Stimulated activated naive CD8-positive, alpha-beta T cell treated with anti-CD3 and anti-CD28 coated beads, Interleukin-15, amount 100 ng/mL, for 72 hours (primary cell): ENCODE measurements at regions not wholly inside any gene's neighbourhood (a gene's known extent, or its start where the extent isn't known, plus 50 kb on each side); places are given as distances from the start of the nearest gene placed in this dataset.

Experiments used
- ATAC-seq: fragments of 150-1000 bp; cut with Tn5 transposase; 2 replicates; pipeline ENCODE4 v1.10.0; 2021; ENCODE audit warnings: mild to moderate bottlenecking, moderate library complexity
- DNase-seq, 2 donors: peaks; one replicate each; pipeline ENCODE4 v3.0.0; 2021 to 2022
- H3K27ac Mint-ChIP-seq, 2 donors: one replicate each; pipeline ENCODE4 v1.8.0; 2022; ENCODE audit warnings: mild to moderate bottlenecking in 2 of 2, mixed read lengths in 2 of 2, moderate library complexity in 2 of 2
- H3K27me3 Mint-ChIP-seq: one replicate; pipeline ENCODE4 v1.8.0; 2022; ENCODE audit warnings: mixed read lengths
- H3K4me1 Mint-ChIP-seq: one replicate; pipeline ENCODE4 v1.8.0; 2022; ENCODE audit warnings: mild to moderate bottlenecking, mixed read lengths
- H3K4me3 Mint-ChIP-seq, 2 donors: one replicate each; pipeline ENCODE4 v1.8.0; 2022; ENCODE audit warnings: mild to moderate bottlenecking in 2 of 2, mixed read lengths in 2 of 2, moderate library complexity in 1 of 2
- H3K9me3 Mint-ChIP-seq, 2 donors: one replicate each; pipeline ENCODE4 v1.8.0; 2022; ENCODE audit warnings: mixed read lengths in 2 of 2

DNA sequence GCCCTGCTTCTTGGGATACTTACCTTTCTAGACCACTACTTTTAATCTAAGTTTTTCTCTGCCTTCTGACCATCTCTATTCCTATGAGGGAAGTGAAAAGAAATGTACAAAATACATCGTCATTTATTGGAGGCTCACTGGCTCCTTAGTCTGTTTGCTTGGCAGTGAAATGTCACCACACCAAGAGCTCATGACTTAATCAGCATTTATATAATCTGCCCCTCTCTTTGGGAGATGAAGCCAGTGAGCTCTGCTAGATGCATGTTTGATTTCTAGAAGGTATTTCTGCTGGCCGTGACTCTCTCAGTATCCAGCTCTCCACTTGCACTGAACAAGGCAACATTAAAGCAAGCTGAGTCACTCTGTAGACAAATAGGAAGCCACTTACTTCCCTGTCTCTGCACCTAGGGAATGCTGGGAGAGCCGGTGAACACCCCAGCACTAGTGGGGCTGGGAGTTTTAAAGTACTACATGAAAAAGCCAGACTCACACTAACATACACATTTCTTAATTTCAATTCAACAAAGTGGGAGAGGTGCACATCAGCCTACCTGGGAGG, 79.1 kb downstream of the MID1IP1 start:
- H3K27ac Mint-ChIP-seq = peak overlapping the region; percentile 27 to 46
- H3K4me1 Mint-ChIP-seq = peaks cover 18% of the 10 kb centered on the region
- H3K9me3 Mint-ChIP-seq = no peaks in the 10 kb centered on the region
- no peak for ATAC-seq
- no peak overlapping the region for H3K4me3 Mint-ChIP-seq
- no peak for DNase-seq
- no peaks in the 10 kb centered on the region for H3K27me3 Mint-ChIP-seq

- H3K9me3 Mint-ChIP-seq = no peaks in the 10 kb centered on the region
- H3K27ac Mint-ChIP-seq = no peak overlapping the region
- DNase-seq (no peak), ATAC-seq (no peak)
- H3K4me3 Mint-ChIP-seq = no peak overlapping the region
- no peaks in the 10 kb centered on the region for H3K27me3 Mint-ChIP-seq
- peaks cover 18% of the 10 kb centered on the region for H3K4me1 Mint-ChIP-seq
Observed at GRCh38 chrX:38881066-38881465, 79.8 kb downstream of the MID1IP1 start.

- no peak overlapping the region for H3K4me3 Mint-ChIP-seq
- no peaks in the 10 kb centered on the region for H3K9me3 Mint-ChIP-seq
- no peak for ATAC-seq
- peaks cover 18% of the 10 kb centered on the region for H3K4me1 Mint-ChIP-seq
- H3K27me3 Mint-ChIP-seq = no peaks in the 10 kb centered on the region
- H3K27ac Mint-ChIP-seq = no peak overlapping the region
- DNase-seq = no peak
Observed at GRCh38 chrX:38881727-38882126, 80.5 kb downstream of the MID1IP1 start.

GRCh38 chrX:38882894-38883626, 81.8 kb downstream of the MID1IP1 start:
- no peaks in the 10 kb centered on the region for H3K9me3 Mint-ChIP-seq
- ATAC-seq (no peak), DNase-seq (no peak)
- no peak overlapping the region for H3K27ac Mint-ChIP-seq
- no peak overlapping the region for H3K4me3 Mint-ChIP-seq
- H3K4me1 Mint-ChIP-seq = peaks cover 18% of the 10 kb centered on the region
- H3K27me3 Mint-ChIP-seq = no peaks in the 10 kb centered on the region

DNA sequence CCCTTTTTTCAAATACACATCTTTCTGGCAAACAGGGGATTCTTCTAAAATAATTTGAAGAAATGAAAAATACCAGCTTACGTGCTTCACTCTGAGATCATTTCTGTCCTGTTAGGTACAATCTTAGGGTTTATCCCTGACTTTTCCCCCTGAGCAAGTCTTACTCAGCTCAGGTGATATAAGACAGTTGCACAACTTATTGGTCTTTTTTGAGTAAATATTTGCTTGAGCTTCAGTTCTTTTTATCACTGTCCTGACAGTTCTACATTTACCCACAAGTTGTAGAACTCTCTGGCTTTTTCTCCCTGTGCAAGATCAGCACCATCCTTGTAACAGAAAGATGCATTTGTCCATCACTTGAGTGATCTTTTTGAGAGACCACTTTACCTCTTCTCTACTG, 84.9 kb downstream of the MID1IP1 start:
- Mint-ChIP-seq H3K27ac (no peak overlapping the region), H3K4me3 (no peak overlapping the region), H3K4me1 (no peaks in the 10 kb centered on the region), H3K27me3 (no peaks in the 10 kb centered on the region), H3K9me3 (no peaks in the 10 kb centered on the region)
- no peak for ATAC-seq
- no peak for DNase-seq

DNA sequence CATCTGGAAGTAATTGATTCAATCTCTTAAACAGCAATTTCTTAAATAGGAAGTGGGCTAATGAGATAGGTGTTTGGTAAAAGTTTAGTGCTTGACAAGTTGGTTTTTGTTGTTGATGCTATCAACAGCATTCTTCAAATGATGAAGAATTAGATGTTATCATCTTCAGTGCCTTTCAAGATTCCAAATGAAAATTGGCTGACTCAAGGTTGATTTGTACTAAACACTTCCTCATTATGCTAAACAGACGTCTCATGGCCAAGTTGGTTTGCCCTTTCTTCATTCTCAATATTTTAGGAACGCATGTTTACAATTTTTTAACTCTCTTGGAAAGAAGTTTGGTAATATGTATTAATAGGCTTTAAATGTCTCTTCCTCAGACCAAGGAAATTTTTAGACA, 86.0 kb downstream of the MID1IP1 start:
- no peak overlapping the region for H3K4me3 Mint-ChIP-seq
- peaks cover 10% of the 10 kb centered on the region for H3K4me1 Mint-ChIP-seq
- no peaks in the 10 kb centered on the region for H3K27me3 Mint-ChIP-seq
- ATAC-seq (no peak), DNase-seq (no peak)
- no peak overlapping the region for H3K27ac Mint-ChIP-seq
- H3K9me3 Mint-ChIP-seq = no peaks in the 10 kb centered on the region

- no peak for ATAC-seq
- Mint-ChIP-seq H3K4me1 (peaks cover 12% of the 10 kb centered on the region), H3K9me3 (no peaks in the 10 kb centered on the region), H3K4me3 (no peak overlapping the region), H3K27me3 (no peaks in the 10 kb centered on the region), H3K27ac (no peak overlapping the region)
- DNase-seq = no peak
Observed at GRCh38 chrX:38890326-38890725, 89.1 kb downstream of the MID1IP1 start.

DNA sequence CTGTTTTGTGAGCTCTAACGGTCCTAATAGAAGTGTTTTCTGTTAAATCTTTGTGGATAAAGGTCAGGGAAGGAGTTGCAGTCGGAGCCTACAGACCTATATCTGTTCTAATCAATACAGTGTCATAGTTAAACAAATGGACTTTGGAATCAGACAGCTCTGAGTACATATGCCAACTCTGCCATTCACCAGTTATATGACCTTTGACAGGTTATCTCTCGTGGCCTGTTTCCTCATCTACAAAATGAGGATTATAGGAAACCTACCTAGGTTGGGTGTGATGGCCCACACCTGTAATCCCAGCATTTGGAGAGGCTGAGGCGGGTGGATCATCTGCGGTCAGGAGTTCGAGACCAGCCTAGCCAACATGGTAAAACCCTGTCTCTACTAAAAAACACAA, 89.7 kb downstream of the MID1IP1 start:
- ATAC-seq = no peak
- H3K9me3 Mint-ChIP-seq = no peaks in the 10 kb centered on the region
- no peak for DNase-seq
- no peak overlapping the region for H3K4me3 Mint-ChIP-seq
- no peaks in the 10 kb centered on the region for H3K27me3 Mint-ChIP-seq
- H3K4me1 Mint-ChIP-seq = peaks cover 12% of the 10 kb centered on the region
- H3K27ac Mint-ChIP-seq = no peak overlapping the region

DNA sequence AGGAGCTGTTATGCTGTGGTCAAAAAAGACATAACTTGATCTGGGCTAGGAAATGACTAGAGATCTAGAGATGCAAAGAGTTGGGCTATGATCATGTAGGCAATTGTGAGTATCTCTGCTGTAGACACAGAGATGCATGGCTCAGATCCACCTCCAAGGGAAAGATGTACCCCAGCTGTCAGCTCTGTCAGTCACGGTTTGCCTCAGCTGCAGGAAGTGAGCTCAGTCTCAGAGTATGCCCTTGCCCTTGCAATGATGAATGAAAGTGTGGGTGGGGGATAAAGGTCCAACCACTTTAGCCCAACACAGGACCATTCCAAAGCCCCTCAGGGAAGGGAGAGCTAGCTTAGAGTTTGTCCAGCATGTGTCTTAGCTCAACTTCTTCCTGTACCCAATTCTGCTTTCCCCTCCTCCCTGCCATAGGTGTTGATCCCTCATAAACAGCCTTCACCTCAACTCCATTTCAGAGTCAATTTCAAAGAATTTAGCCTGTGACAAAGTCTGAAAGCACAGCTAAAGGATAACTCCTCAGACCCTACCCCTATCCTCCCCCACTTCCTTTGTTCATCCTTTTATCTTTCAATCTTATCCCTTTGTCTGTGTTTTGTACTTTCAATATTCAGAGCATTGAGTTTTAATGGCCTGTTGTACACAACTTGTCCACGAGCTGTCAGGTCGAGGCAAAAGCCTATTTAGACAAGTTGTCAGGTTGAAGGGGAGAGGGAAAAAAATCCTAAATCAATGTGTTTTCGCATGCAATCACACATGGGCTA, 90.6 kb downstream of the MID1IP1 start:
- Mint-ChIP-seq H3K27me3 (no peaks in the 10 kb centered on the region), H3K4me1 (peaks cover 12% of the 10 kb centered on the region), H3K27ac (peak overlapping the region in 1 of 2 donors; percentile 57), H3K4me3 (no peak overlapping the region), H3K9me3 (no peaks in the 10 kb centered on the region)
- peak; percentile 1 to 17 for DNase-seq
- ATAC-seq = peak; percentile 96

DNA sequence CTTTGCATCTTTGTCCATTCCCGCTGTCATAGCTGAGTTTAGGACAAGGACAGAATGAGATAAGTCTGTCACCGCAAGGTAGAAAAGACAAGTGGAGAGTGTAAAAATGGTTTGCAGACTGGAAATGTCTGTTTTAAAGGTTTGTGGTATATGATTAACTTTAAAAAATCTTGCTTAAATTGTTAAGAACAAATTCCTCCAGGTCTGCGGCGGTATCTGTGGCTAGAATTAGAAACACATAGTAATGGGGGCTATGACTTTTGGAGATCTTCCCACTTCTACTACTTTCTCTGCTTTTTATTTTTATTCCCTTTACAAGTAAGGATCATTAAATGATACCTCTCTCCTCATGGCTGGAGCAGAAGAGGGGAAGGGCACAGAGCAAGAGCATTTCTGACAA, 92.2 kb downstream of the MID1IP1 start:
- peaks cover 12% of the 10 kb centered on the region for H3K4me1 Mint-ChIP-seq
- H3K9me3 Mint-ChIP-seq = no peaks in the 10 kb centered on the region
- H3K27ac Mint-ChIP-seq = no peak overlapping the region
- ATAC-seq (no peak), DNase-seq (no peak)
- no peak overlapping the region for H3K4me3 Mint-ChIP-seq
- H3K27me3 Mint-ChIP-seq = no peaks in the 10 kb centered on the region

DNA sequence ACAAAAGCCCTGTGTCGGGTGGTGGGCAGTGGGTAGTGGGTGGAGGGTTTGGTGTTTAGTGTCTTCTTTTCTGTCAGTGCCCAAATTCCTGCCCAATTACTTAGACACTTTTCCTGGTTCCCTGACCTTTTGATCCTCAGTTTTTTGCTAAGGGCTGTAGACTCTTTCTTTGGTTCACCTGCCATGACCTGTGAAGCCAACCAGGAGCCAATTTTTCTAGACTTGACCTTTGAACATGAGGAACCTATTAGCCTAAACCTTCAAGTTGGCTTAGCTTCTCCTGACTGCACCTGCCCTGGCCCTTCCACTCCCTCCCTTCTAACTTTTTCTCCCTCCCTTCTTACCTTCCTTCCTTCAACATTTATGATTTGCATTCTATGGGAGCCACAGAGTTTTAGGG, 94.5 kb downstream of the MID1IP1 start:
- ATAC-seq = no peak
- Mint-ChIP-seq H3K27me3 (no peaks in the 10 kb centered on the region), H3K4me1 (peaks cover 12% of the 10 kb centered on the region), H3K9me3 (no peaks in the 10 kb centered on the region), H3K27ac (no peak overlapping the region), H3K4me3 (no peak overlapping the region)
- no peak for DNase-seq

- ATAC-seq = peak; percentile 64
- Mint-ChIP-seq H3K27me3 (no peaks in the 10 kb centered on the region), H3K9me3 (no peaks in the 10 kb centered on the region), H3K4me3 (no peak overlapping the region), H3K27ac (no peak overlapping the region), H3K4me1 (peaks cover 6% of the 10 kb centered on the region)
- no peak for DNase-seq
Observed at GRCh38 chrX:38896724-38897298, 95.6 kb downstream of the MID1IP1 start.

DNA sequence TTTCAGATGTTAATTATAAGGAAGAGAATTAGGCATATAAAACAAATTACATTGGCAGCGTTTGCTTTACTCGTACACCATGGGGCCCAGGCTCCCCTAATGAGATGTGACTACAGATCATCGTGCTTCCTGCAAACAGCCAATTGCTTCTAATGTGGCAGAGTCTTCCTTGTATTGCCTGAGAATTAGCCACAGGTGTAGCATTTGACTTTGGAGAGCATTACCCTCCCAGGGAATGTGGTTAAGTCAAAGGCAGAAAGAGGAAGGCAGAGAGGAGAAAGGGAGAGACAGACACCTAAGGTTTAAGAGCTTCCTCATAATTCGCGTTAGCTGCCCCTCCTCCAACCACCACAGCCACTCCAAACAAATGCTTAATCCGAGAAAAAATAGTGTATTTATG, 97.0 kb downstream of the MID1IP1 start:
- Mint-ChIP-seq H3K27me3 (no peaks in the 10 kb centered on the region), H3K4me1 (no peaks in the 10 kb centered on the region), H3K9me3 (no peaks in the 10 kb centered on the region), H3K4me3 (no peak overlapping the region), H3K27ac (no peak overlapping the region)
- no peak for ATAC-seq
- DNase-seq = no peak

GRCh38 chrX:38899650-38900049, 98.4 kb downstream of the MID1IP1 start:
- Mint-ChIP-seq H3K4me3 (no peak overlapping the region), H3K27me3 (no peaks in the 10 kb centered on the region), H3K27ac (no peak overlapping the region), H3K9me3 (no peaks in the 10 kb centered on the region), H3K4me1 (no peaks in the 10 kb centered on the region)
- DNase-seq = no peak
- no peak for ATAC-seq

GRCh38 chrX:38900719-38901118, 99.5 kb downstream of the MID1IP1 start:
- no peaks in the 10 kb centered on the region for H3K4me1 Mint-ChIP-seq
- no peaks in the 10 kb centered on the region for H3K9me3 Mint-ChIP-seq
- no peak overlapping the region for H3K4me3 Mint-ChIP-seq
- no peak for DNase-seq
- no peak overlapping the region for H3K27ac Mint-ChIP-seq
- no peak for ATAC-seq
- no peaks in the 10 kb centered on the region for H3K27me3 Mint-ChIP-seq

GRCh38 chrX:38902972-38903492, 101.8 kb downstream of the MID1IP1 start:
- ATAC-seq (no peak), DNase-seq (no peak)
- Mint-ChIP-seq H3K9me3 (no peaks in the 10 kb centered on the region), H3K27ac (no peak overlapping the region), H3K4me3 (no peak overlapping the region), H3K27me3 (no peaks in the 10 kb centered on the region), H3K4me1 (peaks cover 5% of the 10 kb centered on the region)
